SHP77 treated with DMSO at 0.1 percent for 48 hours (cell line): ENCODE measurements at regions not wholly inside any gene's neighbourhood (a gene's known extent, or its start where the extent isn't known, plus 50 kb on each side); places are given as distances from the start of the nearest gene placed in this dataset.

Experiments
- DNase-seq: peaks from one replicate; lab custom pipeline; 2025; lab: John Stamatoyannopoulos, UW

DNA sequence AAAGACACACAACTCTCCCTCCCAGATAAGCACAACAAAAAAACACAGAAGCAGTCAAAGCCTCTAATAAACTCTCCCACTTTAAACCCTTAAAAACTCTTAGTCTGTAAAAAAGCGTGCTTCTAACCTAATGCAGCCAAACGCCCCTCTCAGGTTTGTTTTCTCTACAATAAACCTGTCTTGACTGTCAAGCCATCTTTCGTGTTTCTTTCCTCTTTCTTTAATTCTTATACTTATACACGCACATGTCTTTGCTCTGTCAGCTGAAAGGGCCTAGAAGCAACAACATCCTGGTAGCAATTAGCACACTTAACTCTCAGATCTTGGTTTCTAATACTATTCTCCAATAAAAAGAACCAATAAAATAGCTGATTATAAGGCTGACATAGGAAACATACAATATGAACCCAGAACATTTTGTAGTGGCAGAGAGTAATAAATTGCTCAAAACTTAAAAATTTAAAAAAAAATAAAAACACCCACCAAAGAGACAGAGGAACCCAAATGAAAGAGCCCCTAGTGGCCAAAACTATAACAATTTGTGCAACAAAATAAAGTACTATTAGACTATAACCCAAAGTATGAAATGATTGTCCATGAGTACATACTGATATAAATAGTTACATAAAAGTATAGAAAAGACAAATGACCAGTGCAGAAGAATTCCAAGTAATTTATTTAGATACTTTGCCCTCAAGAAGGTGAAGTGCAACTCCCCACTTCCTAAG, 440.4 kb upstream of the ADGRL3 start:
- DNase-seq, result no peak

DNA sequence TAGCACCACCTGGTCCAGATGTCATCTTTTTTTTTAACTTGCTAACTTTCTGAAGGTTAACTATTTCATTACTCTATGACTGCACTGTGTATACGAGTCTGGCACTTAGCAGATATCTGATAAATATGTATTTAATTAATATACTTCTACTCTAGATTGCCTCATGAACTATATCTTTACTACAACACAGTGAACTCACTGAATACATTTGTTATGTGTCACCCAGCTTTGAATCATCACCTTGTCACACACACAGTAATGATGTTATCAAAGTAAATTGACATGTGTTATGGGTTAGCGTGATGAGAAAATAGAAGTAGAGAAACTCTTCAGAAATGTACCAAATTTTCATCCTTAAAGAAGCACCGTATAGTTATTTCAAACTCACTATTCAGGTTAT, 419.3 kb upstream of the ADGRL3 start:
- no peak for DNase-seq

- DNase-seq, result no peak
These were observed 409.5 kb upstream of the ADGRL3 start for GRCh38 chr4:60790608-60791007.

- DNase-seq, result no peak
These were observed 405.8 kb upstream of the ADGRL3 start for GRCh38 chr4:60794372-60794771.

DNA sequence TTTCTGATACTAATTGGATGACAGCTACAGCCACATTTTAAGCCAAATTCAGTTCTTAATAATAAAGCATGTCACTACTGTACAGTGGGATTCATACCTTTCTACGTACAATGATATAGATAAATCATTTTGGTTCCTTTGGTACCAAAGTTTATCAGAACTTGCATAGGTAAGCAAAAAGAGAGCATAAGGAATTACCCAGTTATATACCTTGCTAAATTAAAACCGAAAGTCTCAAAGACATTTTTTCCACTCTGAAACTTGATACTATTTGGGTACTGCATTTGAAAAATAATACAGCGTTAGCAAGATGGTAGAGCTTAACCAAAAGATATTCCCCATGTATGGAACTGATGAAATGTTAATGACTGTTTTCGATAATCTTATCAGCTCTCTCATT, 400.9 kb upstream of the ADGRL3 start:
- DNase-seq, result no peak

DNA sequence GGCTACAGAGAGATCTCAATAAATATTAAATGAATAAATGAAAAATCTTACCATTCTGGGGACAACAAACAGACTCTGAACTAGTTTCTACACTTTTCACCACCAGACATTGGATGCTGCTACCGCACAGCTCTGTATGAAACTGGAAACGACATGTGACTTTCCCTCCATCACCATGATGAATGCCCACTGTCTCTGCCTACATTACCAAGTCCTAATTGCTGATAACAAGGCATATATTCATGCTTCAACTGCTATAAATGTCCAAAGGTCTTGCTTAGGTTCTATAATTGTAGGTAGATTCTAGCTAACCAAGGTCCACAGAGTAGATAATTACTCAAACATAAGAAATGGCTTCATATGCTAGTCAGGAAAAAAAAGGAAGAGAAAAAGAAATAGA, 399.4 kb upstream of the ADGRL3 start:
- DNase-seq, result no peak

GRCh38 chr4:60805500-60806313, 394.4 kb upstream of the ADGRL3 start:
- DNase-seq, result no peak

GRCh38 chr4:60808726-60809485, 391.2 kb upstream of the ADGRL3 start:
- no peak for DNase-seq

GRCh38 chr4:60809486-60809800, 390.7 kb upstream of the ADGRL3 start:
- DNase-seq, result no peak

GRCh38 chr4:60812811-60813210, 387.3 kb upstream of the ADGRL3 start:
- no peak for DNase-seq

GRCh38 chr4:60814549-60814948, 385.6 kb upstream of the ADGRL3 start:
- DNase-seq, result no peak

GRCh38 chr4:60817609-60818008, 382.5 kb upstream of the ADGRL3 start:
- no peak for DNase-seq

DNA sequence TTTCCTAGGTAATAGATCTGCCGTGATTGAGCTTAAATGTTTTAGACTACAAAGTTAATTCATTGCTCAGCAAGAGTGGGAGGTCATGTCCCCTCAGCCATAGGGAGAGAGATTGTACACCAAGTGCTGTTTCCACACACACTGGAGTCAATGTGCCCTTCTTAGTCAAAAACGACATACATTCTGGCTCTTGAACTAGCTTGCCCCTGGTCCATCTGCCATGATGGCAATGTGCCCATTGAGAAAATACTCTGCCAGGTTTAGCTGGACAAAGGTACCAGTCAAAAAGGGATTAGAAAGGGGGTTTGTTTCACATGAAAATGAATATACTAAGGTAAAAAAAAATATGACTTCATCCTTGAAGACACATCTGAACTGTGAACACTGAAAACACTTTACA, 377.1 kb upstream of the ADGRL3 start:
- no peak for DNase-seq

- DNase-seq, result no peak
These were observed 360.1 kb upstream of the ADGRL3 start for GRCh38 chr4:60840020-60840419.

- no peak for DNase-seq
These were observed 353.4 kb upstream of the ADGRL3 start for GRCh38 chr4:60846678-60847077.

DNA sequence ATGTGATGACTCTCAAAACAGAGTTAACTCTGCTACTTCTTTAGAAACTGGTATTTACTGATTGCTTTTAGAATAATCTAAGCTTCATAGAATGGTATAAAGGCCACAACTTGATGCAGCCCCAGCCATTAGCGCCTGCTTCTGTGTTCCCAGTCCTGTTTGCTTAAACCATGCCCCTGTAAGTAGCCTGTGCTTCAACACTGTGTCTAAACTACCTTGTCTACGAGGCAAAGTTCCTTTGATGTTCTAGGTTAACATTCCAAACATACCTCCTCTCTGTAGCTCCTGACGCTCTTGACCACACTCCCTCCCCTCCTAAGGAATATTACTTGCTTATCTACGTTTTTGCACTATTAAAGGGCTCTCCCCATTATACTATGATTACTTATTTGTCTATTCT, 352.5 kb upstream of the ADGRL3 start:
- no peak for DNase-seq

DNA sequence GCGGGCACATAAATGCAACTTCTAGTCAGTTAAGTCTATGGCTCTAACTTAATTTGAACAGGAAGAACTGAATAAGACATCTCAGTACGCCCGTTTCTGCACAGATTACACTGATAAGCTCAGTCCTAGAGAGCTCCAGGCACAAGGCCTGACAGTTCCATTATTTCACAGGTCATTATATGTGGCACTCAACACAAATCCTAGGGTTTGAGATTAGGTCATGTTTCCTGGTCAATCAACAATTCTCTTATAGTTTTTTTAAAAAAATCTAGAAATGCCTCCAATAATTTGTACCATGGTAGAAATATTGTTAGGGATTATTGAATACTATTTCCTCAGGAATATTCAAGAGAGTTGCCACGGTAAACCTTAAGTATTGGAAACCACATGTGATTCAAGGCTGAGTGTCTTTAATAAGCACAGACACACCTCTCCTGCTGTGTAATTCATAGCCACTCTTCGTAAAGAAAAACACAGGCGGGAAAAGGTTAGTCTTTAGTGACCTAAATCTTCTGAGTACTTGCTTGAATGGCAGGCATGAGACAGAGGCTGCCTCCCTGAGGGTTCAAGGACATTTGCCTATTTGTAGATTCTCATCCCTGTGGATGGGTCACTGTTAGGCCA, 342.9 kb upstream of the ADGRL3 start:
- no peak for DNase-seq

DNA sequence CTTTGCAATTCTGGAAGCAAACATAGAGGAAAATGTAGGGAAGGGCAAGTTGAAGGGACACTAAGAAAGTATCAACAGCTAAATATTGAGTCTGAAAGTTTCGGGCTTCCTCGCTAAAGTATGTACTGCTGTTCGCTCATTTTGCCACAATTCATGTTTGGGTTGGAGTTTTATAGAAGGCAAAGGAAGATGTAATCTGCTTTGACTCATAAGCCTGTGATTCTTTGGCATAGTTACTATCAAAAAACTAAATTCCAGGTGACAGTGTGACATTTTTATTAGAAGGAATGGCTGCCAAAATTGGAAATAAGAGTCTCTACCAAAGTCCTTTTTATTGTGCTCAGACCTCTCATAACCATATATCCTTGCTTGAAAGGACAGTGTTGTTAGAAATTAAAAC, 336.7 kb upstream of the ADGRL3 start:
- DNase-seq, result no peak

DNA sequence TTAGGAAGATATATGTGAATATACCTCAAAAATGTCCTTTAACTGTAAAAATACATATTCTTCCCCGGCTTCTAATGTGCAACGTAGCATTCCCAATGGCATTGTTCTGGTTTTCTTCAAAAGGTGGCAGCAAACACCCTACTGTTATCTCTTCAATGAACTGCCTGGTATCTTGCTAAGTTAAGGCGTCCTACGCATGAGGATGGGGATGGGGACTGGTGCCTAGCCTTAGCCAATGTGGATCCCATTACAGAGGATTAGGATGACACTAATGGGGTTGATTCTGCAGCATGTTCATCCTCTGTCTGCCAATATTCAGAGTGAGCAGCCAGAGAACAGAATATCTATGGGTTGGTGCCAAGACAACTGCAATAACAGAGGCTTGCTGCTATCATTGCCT, 334.9 kb upstream of the ADGRL3 start:
- no peak for DNase-seq

DNA sequence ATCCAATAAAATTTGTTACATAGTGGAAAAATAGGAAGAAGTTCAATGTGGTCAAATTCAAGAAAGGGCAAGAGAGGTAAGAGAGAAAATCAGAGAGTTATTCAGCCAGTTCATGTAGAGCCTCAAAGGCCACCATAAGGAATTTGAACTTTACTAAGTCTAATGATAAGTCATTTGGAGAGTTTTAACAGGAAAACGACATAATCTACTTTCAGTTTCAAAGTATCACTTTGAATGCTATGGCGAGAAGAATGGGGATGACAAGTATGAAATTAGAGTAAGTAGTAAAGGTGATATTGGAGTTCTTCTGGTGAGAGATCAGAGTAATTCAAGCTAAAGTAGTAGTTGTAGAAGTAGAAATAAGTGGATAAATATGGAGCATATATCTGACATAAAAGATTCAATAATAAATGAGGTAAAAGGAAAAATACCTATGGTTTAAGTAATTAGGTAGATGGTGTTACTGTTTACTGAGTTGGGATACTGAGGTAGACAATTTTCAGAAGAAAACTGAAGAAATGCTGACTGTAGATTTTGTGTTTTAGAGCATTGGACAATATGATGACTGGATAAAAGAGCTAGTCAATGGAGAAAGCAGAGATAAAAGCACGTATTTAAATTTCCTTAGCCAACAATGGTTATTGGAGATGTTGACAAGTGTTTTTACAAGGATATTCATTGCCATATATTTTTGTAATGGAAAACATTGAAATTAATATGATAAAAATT, 331.7 kb upstream of the ADGRL3 start:
- no peak for DNase-seq

- no peak for DNase-seq
These were observed 320.9 kb upstream of the ADGRL3 start for GRCh38 chr4:60879135-60879701.

GRCh38 chr4:60884587-60884986, 315.5 kb upstream of the ADGRL3 start:
- peak; percentile 29 for DNase-seq
